GM12878 (cell line): ENCODE measurements at regions not wholly inside any gene's neighbourhood (a gene's known extent, or its start where the extent isn't known, plus 50 kb on each side); places are given as distances from the start of the nearest gene placed in this dataset.

Experiments
- ATAC-seq: fragments of 200-7000 bp; cut with Tn5 transposase; 3 replicates; pipeline ENCODE4 v1.9.1; 2020; ENCODE audit warnings: mild to moderate bottlenecking, moderate library complexity
- BruUV-seq: library from RNA; stranded (reverse); fragments of 400-500 nt; replicated peaks from 2 replicates; lab custom pipeline; 2021; lab: Mats Ljungman, UMichigan
- CTCF ChIA-PET: fragments of 300-600 bp; sonication (Branson Sonifier 250); formaldehyde crosslinking; extraction: SDS; loops from one replicate; lab custom pipeline; 2021; ENCODE audit warnings: inconsistent platforms; lab: Yijun Ruan, JAX
- POLR2A ChIA-PET: fragments of 350-600 bp; formaldehyde crosslinking; extraction: SDS; loops from one replicate; lab custom pipeline; 2021; ENCODE audit warnings: inconsistent platforms; lab: Charles Lee
- RAD21 ChIA-PET: fragments of 300-600 bp; sonication (Branson Sonifier 250); formaldehyde crosslinking; loops from one replicate; lab custom pipeline; 2023; ENCODE audit warnings: antibody characterized with exemption; ENCODE audit not compliant: unreplicated experiment; lab: Charles Lee
- SMC1A ChIA-PET: fragments of 300-600 bp; sonication (Branson Sonifier 250); formaldehyde crosslinking; loops from one replicate; lab custom pipeline; 2023; ENCODE audit not compliant: unreplicated experiment, uncharacterized antibody; lab: Charles Lee
- DNase-seq: peaks from one replicate; pipeline ENCODE4 v3.0.0-alpha.2; 2011; ENCODE audit warnings: low read depth, low spot score
- FAIRE-seq: peaks from 3 replicates; lab custom pipeline; 2011; peaks lifted over from hg19 to GRCh38; lab: Jason Lieb, UNC
- H2AFZ ChIP-seq: 2 replicates; pipeline ENCODE4 v1.6.0; 2011; ENCODE audit warnings: low read depth, low read length, control low read depth; ENCODE audit not compliant: control insufficient read depth
- H3K27ac ChIP-seq: 2 replicates; pipeline ENCODE4 v1.5.1; 2011; ENCODE audit warnings: control low read depth; ENCODE audit not compliant: control insufficient read depth, insufficient read depth
- H3K27me3 ChIP-seq, 2 experiments: replicated peaks in 1 of 2; 2 replicates each; pipeline versions ENCODE4 v1.6.0 to v1.6.1; 2011; ENCODE audit warnings: low read length in 1 of 2; ENCODE audit not compliant: control insufficient read depth in 2 of 2, insufficient read depth in 2 of 2
- H3K36me3 ChIP-seq, 2 experiments: 2 replicates each; pipeline ENCODE4 v1.5.1; 2011; ENCODE audit warnings: low read length in 1 of 2; ENCODE audit not compliant: control insufficient read depth in 2 of 2, insufficient read depth in 2 of 2
- H3K4me1 ChIP-seq: 2 replicates; pipeline ENCODE4 v1.6.1; 2011; ENCODE audit warnings: mild to moderate bottlenecking, low read length, moderate library complexity, mixed read lengths; ENCODE audit not compliant: control insufficient read depth, insufficient read depth
- H3K4me2 ChIP-seq: 2 replicates; pipeline ENCODE4 v1.6.0; 2011; ENCODE audit warnings: control low read depth; ENCODE audit not compliant: control insufficient read depth, insufficient read depth
- H3K4me3 ChIP-seq: fragments of 200-600 bp; sonication (generic); 2 replicates; pipeline ENCODE4 v1.5.1; 2016
- H3K79me2 ChIP-seq: 2 replicates; pipeline ENCODE4 v1.6.0; 2011; ENCODE audit warnings: low read length; ENCODE audit not compliant: control insufficient read depth, insufficient read depth
- H3K9ac ChIP-seq: 2 replicates; pipeline ENCODE4 v1.8.0; 2011; ENCODE audit warnings: low read length, control low read depth, mixed read lengths; ENCODE audit not compliant: control insufficient read depth, insufficient read depth
- H3K9me3 ChIP-seq: replicated peaks from 3 replicates; pipeline ENCODE4 v1.5.1; 2011; ENCODE audit warnings: mild to moderate bottlenecking, low read length; ENCODE audit not compliant: control insufficient read depth, insufficient read depth
- H4K20me1 ChIP-seq: 2 replicates; pipeline ENCODE4 v1.6.0; 2011; ENCODE audit not compliant: control insufficient read depth, insufficient read depth
- KLF5 ChIP-seq: fragments of 450-650 bp; IDR thresholded peaks from 2 replicates; pipeline ENCODE4 v1.6.1; 2014; ENCODE audit warnings: mild to moderate bottlenecking; ENCODE audit not compliant: partially characterized antibody
- PRDM15 ChIP-seq: fragments of 450-650 bp; formaldehyde crosslinking; IDR thresholded peaks from 2 replicates; pipeline ENCODE4 v1.4.0; 2020; ENCODE audit warnings: mild to moderate bottlenecking, moderate library complexity
- RAD21 ChIP-seq: IDR thresholded peaks from 2 replicates; pipeline ENCODE4 v1.6.1; 2011; ENCODE audit warnings: mild to moderate bottlenecking, low read depth, low read length, moderate library complexity; ENCODE audit not compliant: insufficient read depth
- RELB ChIP-seq: fragments of 450-650 bp; IDR thresholded peaks from 2 replicates; pipeline ENCODE4 v1.6.1; 2017; ENCODE audit warnings: low read depth, mild to moderate bottlenecking, moderate library complexity
- SMC3 ChIP-seq: IDR thresholded peaks from 2 replicates; pipeline ENCODE4 v1.6.1; 2011; ENCODE audit warnings: low read length, improper control_type of control experiment, borderline replicate concordance
- WGBS: methylation state at CpG from one replicate; pipeline ENCODE4 v1.1.6; 2016; ENCODE audit warnings: low lambda C conversion rate; ENCODE audit not compliant: insufficient replicate concordance, insufficient coverage; ENCODE audit errors: missing lambda C conversion rate; 5-methylcytosine and 5-hydroxymethylcytosine counted together
- in situ Hi-C: fragments of 300-500 bp; cut with MboI; formaldehyde crosslinking; loops from 9 replicates; pipeline ENCODE4 v1.14.3; 2018; ENCODE audit warnings: mixed read lengths
- intact Hi-C: fragments of 100-400 bp; cut with micrococcal nuclease; formaldehyde crosslinking; loops from one replicate; pipeline ENCODE4 v1.14.2; 2022; ENCODE audit not compliant: unreplicated experiment
- TF ChIP-seq, protein P1 (sequence below), 3 experiments: IDR thresholded peaks in 2 of 3; conservative IDR thresholded peaks in 1 of 3; 2 replicates each; pipeline ENCODE4 v1.5.1; 2011; ENCODE audit warnings: low read depth in 3 of 3, low read length in 3 of 3, mild to moderate bottlenecking in 3 of 3, control low read depth in 2 of 3, moderate library complexity in 2 of 3, inconsistent platforms in 1 of 3, mixed read lengths in 1 of 3; ENCODE audit not compliant: control insufficient read depth in 2 of 3, insufficient read depth in 1 of 3; ENCODE audit errors: extremely low read depth in 1 of 3

GRCh38 chr4:156677131-156677531, 294.5 kb downstream of the PDGFC start:
- 33% methylated on average over 6 of the region's 6 CpGs for WGBS
- Histone ChIP-seq H3K27me3 (no peaks in the 10 kb centered on the region), H3K9ac (no peak overlapping the region), H3K79me2 (no peaks in the 10 kb centered on the region), H2AFZ (no peak overlapping the region), H3K36me3 (no peaks in the 10 kb centered on the region), H4K20me1 (no peaks in the 10 kb centered on the region), H3K9me3 (no peaks in the 10 kb centered on the region), H3K4me3 (no peak overlapping the region), H3K4me2 (no peak overlapping the region), H3K27ac (no peak overlapping the region), H3K4me1 (no peaks in the 10 kb centered on the region)
- FAIRE-seq = peak; percentile 85
- DNase-seq = no peak
- CTCF ChIA-PET = interaction anchor here (0.6 to 2.0 kb wide), 7 partner anchors 15 to 564 kb away, joined by 3 to 8 read pairs (median 4); no protein-coding TSS in a partner anchor
- SMC1A ChIA-PET = interaction anchor here (0.6 to 4.5 kb wide), 6 partner anchors 10 to 721 kb away, joined by 3 to 24 read pairs (median 4); no protein-coding TSS in a partner anchor
- peak; percentile 87 for ATAC-seq
- RAD21 ChIA-PET = interaction anchor here (0.9 to 1.2 kb wide), 3 partner anchors 10 to 501 kb away, joined by 3 to 6 read pairs (median 3); no protein-coding TSS in a partner anchor
- POLR2A ChIA-PET = interaction anchor here (0.5 kb wide), 1 partner anchor 23 kb away, joined by 3 read pairs; no protein-coding TSS in a partner anchor
- in situ Hi-C loops (loop anchor here (10.0 kb wide), 1 partner anchor 512 kb away; no protein-coding TSS in a partner anchor), intact Hi-C loops (loop anchor here (1.0 to 5.0 kb wide), 4 partner anchors 202 to 715 kb away; no protein-coding TSS in a partner anchor)
- BruUV-seq = no TSS peak
- TF ChIP-seq SMC3 (peak; percentile 53; the same call in 1 of the 2 replicates), PRDM15 (CRISPR knock-in tag) (no peak), RAD21 (peak; percentile 77), KLF5 (no peak), RELB (no peak)
- TF ChIP-seq, protein P1, sequence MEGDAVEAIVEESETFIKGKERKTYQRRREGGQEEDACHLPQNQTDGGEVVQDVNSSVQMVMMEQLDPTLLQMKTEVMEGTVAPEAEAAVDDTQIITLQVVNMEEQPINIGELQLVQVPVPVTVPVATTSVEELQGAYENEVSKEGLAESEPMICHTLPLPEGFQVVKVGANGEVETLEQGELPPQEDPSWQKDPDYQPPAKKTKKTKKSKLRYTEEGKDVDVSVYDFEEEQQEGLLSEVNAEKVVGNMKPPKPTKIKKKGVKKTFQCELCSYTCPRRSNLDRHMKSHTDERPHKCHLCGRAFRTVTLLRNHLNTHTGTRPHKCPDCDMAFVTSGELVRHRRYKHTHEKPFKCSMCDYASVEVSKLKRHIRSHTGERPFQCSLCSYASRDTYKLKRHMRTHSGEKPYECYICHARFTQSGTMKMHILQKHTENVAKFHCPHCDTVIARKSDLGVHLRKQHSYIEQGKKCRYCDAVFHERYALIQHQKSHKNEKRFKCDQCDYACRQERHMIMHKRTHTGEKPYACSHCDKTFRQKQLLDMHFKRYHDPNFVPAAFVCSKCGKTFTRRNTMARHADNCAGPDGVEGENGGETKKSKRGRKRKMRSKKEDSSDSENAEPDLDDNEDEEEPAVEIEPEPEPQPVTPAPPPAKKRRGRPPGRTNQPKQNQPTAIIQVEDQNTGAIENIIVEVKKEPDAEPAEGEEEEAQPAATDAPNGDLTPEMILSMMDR (IDR thresholded peaks at IDR 0.05 in 2 of 3, conservative IDR thresholded peaks at IDR 0.05 in 1 of 3; ENCODE audit: control insufficient read depth in 2 of 3, extremely low read depth in 1 of 3, insufficient read depth in 1 of 3, low read depth in 3 of 3, low read length in 3 of 3) = peak; percentile 29 to 51 (median 36); a peak in 4 of 6 replicates
